ENCODE measurements at regions not wholly inside any gene's neighbourhood (a gene's known extent, or its start where the extent isn't known, plus 50 kb on each side); places are given as distances from the start of the nearest gene placed in this dataset.

DNA sequence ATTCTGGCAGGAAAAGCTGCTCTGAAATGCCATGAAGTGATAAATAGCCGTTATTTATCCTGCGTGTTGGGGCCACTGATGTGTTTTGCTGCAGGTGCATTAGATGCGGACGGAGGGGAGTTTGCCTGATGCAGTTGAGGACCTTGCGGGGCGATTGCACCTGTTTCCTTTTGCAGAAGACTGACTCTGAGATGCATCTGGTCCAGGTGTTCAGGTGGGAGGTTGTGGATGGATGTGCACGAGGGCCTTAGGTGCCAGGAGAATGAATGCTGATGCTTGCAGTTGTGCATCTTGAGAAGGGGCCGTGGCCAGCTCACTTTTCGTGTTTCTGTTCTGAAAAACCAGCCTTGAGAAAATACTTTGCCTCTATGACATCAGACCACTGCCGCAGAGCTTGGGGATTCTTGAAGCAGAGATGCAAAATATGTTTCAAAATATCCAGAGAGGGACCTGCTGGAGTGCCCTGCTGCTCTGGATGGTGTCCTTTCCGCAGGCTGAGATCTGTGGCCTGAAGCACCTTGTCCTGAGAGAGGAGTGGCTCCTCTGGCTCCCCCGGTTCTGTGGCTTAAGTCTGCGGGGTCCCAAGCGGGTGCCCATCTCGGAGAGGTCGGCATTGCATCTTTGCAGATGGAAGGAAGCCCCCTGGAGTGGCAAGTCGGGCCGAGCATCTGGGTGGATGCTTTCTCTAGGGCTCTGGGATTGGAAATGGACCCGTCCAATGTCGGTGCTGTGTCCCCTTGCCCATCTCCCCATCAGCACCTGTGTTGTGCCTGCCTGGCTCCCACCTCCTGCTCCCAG is 1031.1 kb downstream of the TBC1D22A start:
- DNase-seq, result no peak
- Histone ChIP-seq H3K36me3 (no peaks in the 10 kb centered on the region), H3K27me3 (no peaks in the 10 kb centered on the region), H3K27ac (no peak overlapping the region), H3K4me3 (no peak overlapping the region), H3K4me1 (ENCODE audit: insufficient read depth) (no peaks in the 10 kb centered on the region), H3K9me3 (no peaks in the 10 kb centered on the region)
- intact Hi-C loops (cut with DNase I), result no loop called here
- WGBS, 3 donors, result 89 to 92% (median 91%) methylated on average over 20 of the region's 20 CpGs
- TF ChIP-seq POLR2A (IDR thresholded peaks at IDR 0.05) (no peak), EP300 (IDR thresholded peaks at IDR 0.05) (no peak)
- TF ChIP-seq, protein P1, sequence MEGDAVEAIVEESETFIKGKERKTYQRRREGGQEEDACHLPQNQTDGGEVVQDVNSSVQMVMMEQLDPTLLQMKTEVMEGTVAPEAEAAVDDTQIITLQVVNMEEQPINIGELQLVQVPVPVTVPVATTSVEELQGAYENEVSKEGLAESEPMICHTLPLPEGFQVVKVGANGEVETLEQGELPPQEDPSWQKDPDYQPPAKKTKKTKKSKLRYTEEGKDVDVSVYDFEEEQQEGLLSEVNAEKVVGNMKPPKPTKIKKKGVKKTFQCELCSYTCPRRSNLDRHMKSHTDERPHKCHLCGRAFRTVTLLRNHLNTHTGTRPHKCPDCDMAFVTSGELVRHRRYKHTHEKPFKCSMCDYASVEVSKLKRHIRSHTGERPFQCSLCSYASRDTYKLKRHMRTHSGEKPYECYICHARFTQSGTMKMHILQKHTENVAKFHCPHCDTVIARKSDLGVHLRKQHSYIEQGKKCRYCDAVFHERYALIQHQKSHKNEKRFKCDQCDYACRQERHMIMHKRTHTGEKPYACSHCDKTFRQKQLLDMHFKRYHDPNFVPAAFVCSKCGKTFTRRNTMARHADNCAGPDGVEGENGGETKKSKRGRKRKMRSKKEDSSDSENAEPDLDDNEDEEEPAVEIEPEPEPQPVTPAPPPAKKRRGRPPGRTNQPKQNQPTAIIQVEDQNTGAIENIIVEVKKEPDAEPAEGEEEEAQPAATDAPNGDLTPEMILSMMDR (IDR thresholded peaks at IDR 0.05), result no peak

DNA sequence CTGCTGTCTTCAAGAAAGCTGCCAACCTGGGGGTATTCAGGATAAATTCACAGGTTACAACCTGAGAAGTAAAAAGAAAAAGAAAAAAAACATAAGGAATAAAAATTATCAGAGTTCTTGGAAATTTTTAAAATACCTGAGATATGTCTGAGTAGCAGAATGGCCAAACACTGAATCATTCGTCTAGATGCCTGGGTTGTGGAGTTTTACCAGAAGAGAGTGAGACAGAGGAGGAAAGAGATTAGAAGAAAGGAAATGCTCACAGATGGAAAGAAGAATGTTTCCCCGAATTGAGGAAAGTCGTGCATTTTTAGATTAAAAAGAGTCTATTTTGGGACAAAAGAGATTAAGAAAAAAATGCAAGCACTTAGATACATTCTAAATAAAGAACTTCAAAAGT is 1026.7 kb downstream of the TBC1D22A start:
- no peaks in the 10 kb centered on the region for H3K4me1 ChIP-seq (ENCODE audit: insufficient read depth)
- H3K27ac ChIP-seq, result no peak overlapping the region
- H3K9me3 ChIP-seq, result no peaks in the 10 kb centered on the region
- H3K36me3 ChIP-seq, result no peaks in the 10 kb centered on the region
- no peak for DNase-seq
- intact Hi-C loops (cut with DNase I), result no loop called here
- no peak for TF ChIP-seq EP300 (IDR thresholded peaks at IDR 0.05)
- TF ChIP-seq POLR2A (IDR thresholded peaks at IDR 0.05), result no peak
- TF ChIP-seq, protein P1 (IDR thresholded peaks at IDR 0.05), result no peak
- no peaks in the 10 kb centered on the region for H3K27me3 ChIP-seq
- H3K4me3 ChIP-seq, result no peak overlapping the region
- 2 to 7% (median 4%) methylated on average over 3 of the region's 3 CpGs for WGBS, 3 donors

DNA sequence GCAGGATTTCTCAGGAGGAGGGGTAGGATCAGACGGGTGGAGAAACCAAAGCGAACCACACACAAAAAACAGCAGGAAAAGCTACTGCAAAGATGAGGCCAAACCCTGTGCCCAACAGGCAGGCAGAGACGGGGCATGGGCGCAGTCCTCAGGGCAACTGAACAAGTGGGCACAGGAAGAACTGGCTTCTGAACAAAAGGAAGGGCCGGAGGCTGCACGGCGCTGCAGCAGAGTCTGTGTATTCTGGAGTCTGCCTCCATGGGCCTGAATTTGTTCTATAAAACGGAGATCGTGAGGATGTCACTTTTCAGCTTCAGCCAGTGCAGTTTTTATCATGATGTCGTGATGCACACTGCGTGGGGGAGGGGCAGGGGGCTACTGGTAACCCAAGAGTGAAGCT is 1026.0 kb downstream of the TBC1D22A start:
- H3K4me1 ChIP-seq (ENCODE audit: insufficient read depth), result no peaks in the 10 kb centered on the region
- H3K27me3 ChIP-seq, result no peaks in the 10 kb centered on the region
- TF ChIP-seq, protein P1 (IDR thresholded peaks at IDR 0.05), result no peak
- TF ChIP-seq EP300 (IDR thresholded peaks at IDR 0.05) (no peak), POLR2A (IDR thresholded peaks at IDR 0.05) (no peak)
- WGBS, 3 donors, result 84 to 92% (median 91%) methylated on average over 11 of the region's 11 CpGs
- no peaks in the 10 kb centered on the region for H3K36me3 ChIP-seq
- no peak for DNase-seq
- no peaks in the 10 kb centered on the region for H3K9me3 ChIP-seq
- no peak overlapping the region for H3K4me3 ChIP-seq
- no peak overlapping the region for H3K27ac ChIP-seq
- intact Hi-C loops (cut with DNase I), result no loop called here

DNA sequence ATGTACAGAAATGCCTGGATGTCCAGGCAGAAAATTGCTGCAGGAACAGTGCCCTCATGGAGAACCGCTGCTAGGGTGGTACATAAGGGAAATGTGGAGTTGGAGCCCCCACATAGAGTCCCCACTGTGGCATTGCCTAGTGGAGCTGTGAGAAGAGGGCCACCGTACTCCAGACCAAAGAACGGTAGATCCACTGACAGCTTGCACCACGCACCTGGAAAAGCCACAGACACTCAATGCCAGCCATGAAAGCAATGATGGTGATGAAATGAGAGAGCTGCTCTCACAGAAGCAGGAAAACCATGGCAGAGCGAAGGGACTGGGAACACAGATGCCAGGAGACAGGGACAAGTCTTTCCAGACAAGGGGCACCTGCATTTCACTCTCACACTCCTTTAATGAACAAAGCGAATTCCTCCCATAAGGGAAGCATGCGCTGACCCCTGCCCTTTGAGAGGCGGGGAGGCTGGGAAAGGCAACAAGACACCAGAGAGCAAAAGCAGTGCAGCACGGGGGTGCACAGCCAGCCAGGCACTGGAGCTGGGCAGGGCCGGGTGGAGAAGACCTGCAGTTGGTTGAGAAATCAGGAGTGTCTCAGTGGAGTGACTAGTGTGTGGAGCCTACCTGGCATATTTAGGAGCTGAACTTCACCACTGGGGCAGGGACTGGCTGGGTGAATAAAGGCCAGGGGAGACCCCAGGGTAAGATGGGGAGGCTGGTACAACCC is 1025.2 kb downstream of the TBC1D22A start:
- Histone ChIP-seq H3K27me3 (no peaks in the 10 kb centered on the region), H3K27ac (no peak overlapping the region), H3K36me3 (no peaks in the 10 kb centered on the region), H3K4me3 (no peak overlapping the region), H3K4me1 (ENCODE audit: insufficient read depth) (no peaks in the 10 kb centered on the region), H3K9me3 (no peaks in the 10 kb centered on the region)
- 88 to 94% (median 93%) methylated on average over 10 of the region's 10 CpGs for WGBS, 3 donors
- no peak for DNase-seq
- intact Hi-C loops (cut with DNase I), result no loop called here
- TF ChIP-seq EP300 (IDR thresholded peaks at IDR 0.05) (no peak), POLR2A (IDR thresholded peaks at IDR 0.05) (no peak)
- TF ChIP-seq, protein P1 (IDR thresholded peaks at IDR 0.05), result no peak
